ENCODE measurements at regions not wholly inside any gene's neighbourhood (a gene's known extent, or its start where the extent isn't known, plus 50 kb on each side); places are given as distances from the start of the nearest gene placed in this dataset.
"Not testable (repeated sequence)": the region's sequence is repeated elsewhere in the genome, so short reads cannot be mapped to it uniquely, and the experiment has no call there.

DNA sequence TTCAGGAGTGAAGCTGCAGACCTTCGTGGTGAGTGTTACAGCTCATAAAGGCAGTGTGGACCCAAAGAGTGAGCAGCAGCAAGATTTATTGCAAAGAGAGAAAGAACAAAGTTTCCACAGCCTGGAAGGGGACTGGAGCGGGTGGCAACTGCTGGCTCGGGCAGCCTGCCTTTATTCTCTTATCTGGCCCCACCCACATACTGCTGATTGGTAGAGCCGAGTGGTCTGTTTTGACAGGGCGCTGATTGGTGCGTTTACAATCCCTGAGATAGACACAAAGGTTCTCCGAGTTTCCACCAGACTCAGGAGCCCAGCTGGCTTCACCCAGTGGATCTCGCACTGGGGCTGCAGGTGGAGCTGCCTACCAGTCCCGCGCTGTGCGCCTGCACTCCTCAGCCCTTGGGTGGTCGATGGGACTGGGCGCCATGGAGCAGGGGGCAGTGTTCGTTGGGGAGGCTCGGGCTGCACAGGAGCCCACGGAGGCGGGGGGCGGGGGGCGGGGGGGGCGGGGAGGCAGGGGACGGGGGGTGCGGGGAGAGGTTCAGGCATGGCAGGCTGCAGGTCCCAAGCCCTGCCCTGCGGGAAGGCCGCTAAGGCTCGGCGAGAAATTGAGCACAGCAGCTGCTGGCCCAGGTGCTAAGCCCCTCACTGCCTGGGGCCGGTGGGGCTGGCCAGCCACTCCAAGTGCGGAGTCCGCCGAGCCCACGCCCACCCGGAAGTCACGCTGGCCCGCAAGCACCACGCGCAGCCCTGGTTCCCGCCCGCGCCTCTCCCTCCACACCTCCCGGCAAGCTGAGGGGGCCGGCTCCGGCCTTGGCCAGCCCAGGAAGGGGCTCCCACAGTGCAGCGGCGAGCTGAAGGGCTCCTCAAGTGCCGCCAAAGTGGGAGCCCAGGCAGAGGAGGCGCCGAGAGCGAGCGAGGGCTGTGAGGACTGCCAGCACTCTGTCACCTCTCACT is 59.9 kb upstream of the EN2 start:
- not testable (repeated sequence) for DNase-seq

GRCh38 chr7:155398944-155399343 is 59.0 kb upstream of the EN2 start:
- no peak for DNase-seq

GRCh38 chr7:155399577-155399976 is 58.4 kb upstream of the EN2 start:
- DNase-seq: no peak

GRCh38 chr7:155401231-155401630 is 56.7 kb upstream of the EN2 start:
- DNase-seq: no peak

DNA sequence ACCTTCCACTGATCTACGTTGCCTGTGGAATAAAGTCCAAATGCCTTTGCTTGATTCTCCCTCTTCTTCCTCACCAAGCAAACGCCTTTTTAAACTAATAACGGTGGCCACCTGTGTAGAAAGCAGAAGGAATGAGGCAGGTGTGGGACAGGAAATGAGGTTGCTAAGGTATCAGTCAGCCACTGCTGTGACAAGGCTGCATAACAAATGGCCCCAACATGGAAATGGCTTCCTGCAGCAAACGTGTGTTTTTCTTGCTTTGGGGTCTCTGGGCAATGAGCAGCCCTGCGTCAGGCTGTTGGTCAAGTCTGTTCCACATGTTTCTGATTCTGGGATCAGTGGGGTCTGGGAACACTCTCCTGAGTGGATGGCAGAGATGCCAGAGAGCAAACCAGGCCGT is 56.0 kb upstream of the EN2 start:
- DNase-seq: no peak

DNA sequence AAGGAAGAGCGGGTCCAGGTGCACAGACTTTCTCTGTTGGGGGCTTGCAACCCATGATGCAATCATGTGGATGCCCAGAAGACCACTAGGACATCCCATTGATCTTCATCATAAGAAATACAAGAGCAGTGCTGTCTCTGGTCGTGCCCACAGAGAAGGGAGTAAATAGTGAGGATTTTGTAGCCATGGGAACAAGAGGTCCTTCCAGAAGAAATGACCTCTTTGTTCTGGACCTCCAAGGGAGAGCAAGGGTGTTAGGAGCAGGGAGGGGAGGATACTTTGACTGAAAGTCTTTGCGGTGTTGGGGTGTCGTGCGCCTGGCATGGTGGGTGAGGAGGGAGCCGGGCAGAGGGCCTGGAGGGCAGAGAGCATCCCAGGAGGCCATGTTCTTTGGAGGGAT is 55.0 kb upstream of the EN2 start:
- DNase-seq: no peak

DNA sequence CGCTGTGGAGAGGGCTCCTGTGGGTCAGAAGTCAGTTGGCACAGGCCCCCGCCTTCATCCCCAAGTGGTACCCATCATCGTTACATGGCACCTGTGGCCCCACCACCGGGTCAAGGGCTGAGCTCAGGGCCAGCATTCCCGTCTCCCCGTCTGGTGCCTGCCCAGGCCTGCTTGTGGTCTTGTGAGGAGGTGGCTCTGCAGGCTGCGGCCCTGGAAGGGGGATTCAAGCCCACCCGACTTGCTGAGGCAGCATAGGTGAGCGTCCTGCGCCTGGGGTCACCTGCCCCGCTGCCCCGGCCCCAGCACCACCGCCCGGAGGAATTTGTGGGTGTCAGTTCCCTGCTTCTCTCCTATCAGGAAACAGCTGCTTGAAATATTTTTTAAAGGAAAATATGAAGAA is 53.0 kb upstream of the EN2 start:
- DNase-seq: no peak

GRCh38 chr7:155405399-155406318 is 52.3 kb upstream of the EN2 start:
- no peak for DNase-seq

GRCh38 chr7:155407799-155408198 is 50.1 kb upstream of the EN2 start:
- DNase-seq: no peak

All from activated CD4-positive, alpha-beta T cell treated with anti-CD3 and anti-CD28 coated beads, Interleukin-2, amount 50 U/mL, for 4 hours (primary cell).